Loucy (cell line): ENCODE measurements at regions not wholly inside any gene's neighbourhood (a gene's known extent, or its start where the extent isn't known, plus 50 kb on each side); places are given as distances from the start of the nearest gene placed in this dataset.

Experiments
- H2AFZ ChIP-seq: fragments of 200-600 bp; sonication (generic); 2 replicates; pipeline ENCODE4 v1.6.0; 2016; ENCODE audit warnings: antibody characterized with exemption, mild to moderate bottlenecking, low read length, moderate library complexity
- H3F3A ChIP-seq: fragments of 200-600 bp; 2 replicates; pipeline ENCODE4 v1.6.0; 2016; ENCODE audit warnings: antibody characterized with exemption, low read depth, mild to moderate bottlenecking
- H3K27me3 ChIP-seq: fragments of 200-600 bp; sonication (generic); 2 replicates; pipeline ENCODE4 v1.6.1; 2014; ENCODE audit warnings: low read length, mild to moderate bottlenecking; ENCODE audit not compliant: insufficient read depth, poor library complexity, severe bottlenecking
- H3K36me3 ChIP-seq: fragments of 200-600 bp; sonication (generic); 2 replicates; pipeline ENCODE4 v1.6.1; 2016; ENCODE audit warnings: low read length; ENCODE audit not compliant: insufficient read depth
- H3K4me1 ChIP-seq: fragments of 200-600 bp; sonication (generic); 2 replicates; pipeline ENCODE4 v1.5.1; 2014; ENCODE audit warnings: low read length, mild to moderate bottlenecking; ENCODE audit not compliant: insufficient read depth, poor library complexity, severe bottlenecking
- H3K4me2 ChIP-seq: fragments of 200-600 bp; sonication (generic); 2 replicates; pipeline ENCODE4 v1.6.0; 2014; ENCODE audit warnings: antibody characterized with exemption, low read length, low read depth, mild to moderate bottlenecking; ENCODE audit not compliant: poor library complexity, severe bottlenecking
- H3K4me3 ChIP-seq: fragments of 200-600 bp; sonication (generic); 2 replicates; pipeline ENCODE4 v1.5.1; 2014; ENCODE audit warnings: low read length, mild to moderate bottlenecking, mixed read lengths; ENCODE audit not compliant: poor library complexity, severe bottlenecking
- H3K79me2 ChIP-seq: fragments of 200-600 bp; sonication (generic); 2 replicates; pipeline ENCODE4 v1.6.1; 2014; ENCODE audit warnings: low read length; ENCODE audit not compliant: insufficient read depth
- H3K9ac ChIP-seq: fragments of 200-600 bp; sonication (generic); 2 replicates; pipeline ENCODE4 v1.6.0; 2014; ENCODE audit warnings: mild to moderate bottlenecking, low read depth, low read length, moderate library complexity; ENCODE audit not compliant: poor library complexity, severe bottlenecking
- H3K9me2 ChIP-seq: fragments of 200-600 bp; sonication (generic); replicated peaks from 2 replicates; pipeline ENCODE4 v1.6.1; 2016; ENCODE audit warnings: low read depth, low read length, mixed read lengths
- H3K9me3 ChIP-seq: fragments of 200-600 bp; sonication (generic); 2 replicates; pipeline ENCODE4 v1.6.1; 2014; ENCODE audit warnings: mild to moderate bottlenecking, antibody characterized with exemption, low read length, low read depth; ENCODE audit not compliant: insufficient read depth
- H4K20me1 ChIP-seq: fragments of 200-600 bp; sonication (generic); 2 replicates; pipeline ENCODE4 v1.6.0; 2014; ENCODE audit warnings: antibody characterized with exemption, low read length, mild to moderate bottlenecking; ENCODE audit not compliant: insufficient read depth, poor library complexity, severe bottlenecking
- EZH2phosphoT487 ChIP-seq: fragments of 200-600 bp; IDR thresholded peaks from 2 replicates; pipeline ENCODE4 v1.6.1; 2018; ENCODE audit warnings: antibody characterized with exemption, mild to moderate bottlenecking, moderate library complexity, borderline replicate concordance
- TF ChIP-seq, protein P1 (sequence below): fragments of 200-600 bp; sonication (generic); conservative IDR thresholded peaks from 2 replicates; pipeline ENCODE4 v1.5.1; 2014; ENCODE audit warnings: mild to moderate bottlenecking, antibody characterized with exemption, low read length

DNA sequence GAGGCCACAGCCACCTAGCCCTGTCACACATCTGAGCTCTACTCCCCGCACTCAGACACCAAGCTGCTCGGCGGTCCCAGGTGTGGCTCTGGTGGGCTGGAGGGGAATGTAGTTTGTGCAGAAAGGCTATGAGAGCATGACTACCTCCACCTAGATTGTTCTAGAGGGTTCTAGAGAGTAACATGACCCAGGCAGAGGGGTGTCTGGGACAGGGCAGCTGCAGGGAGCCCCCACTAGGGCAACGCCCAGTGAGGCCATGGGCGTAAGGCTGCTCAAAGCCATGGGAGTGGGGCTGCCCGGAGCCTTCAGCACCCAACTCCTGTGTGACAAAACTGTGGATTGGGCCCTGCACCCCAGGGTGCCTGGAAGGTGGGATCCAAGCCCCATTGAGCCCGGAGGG lies 511.4 kb upstream of the MYT1L start:
- Histone ChIP-seq H3K4me1 (no peaks in the 10 kb centered on the region), H3K4me3 (no peak overlapping the region), H4K20me1 (no peaks in the 10 kb centered on the region), H2AFZ (no peak overlapping the region), H3K9me3 (no peaks in the 10 kb centered on the region; the same call in 1 of the 2 replicates), H3K36me3 (no peaks in the 10 kb centered on the region), H3K9ac (no peak overlapping the region), H3K9me2 (no peaks in the 10 kb centered on the region), H3F3A (no peaks in the 10 kb centered on the region), H3K27me3 (no peaks in the 10 kb centered on the region), H3K79me2 (no peaks in the 10 kb centered on the region), H3K4me2 (no peak overlapping the region)
- TF ChIP-seq, protein P1, sequence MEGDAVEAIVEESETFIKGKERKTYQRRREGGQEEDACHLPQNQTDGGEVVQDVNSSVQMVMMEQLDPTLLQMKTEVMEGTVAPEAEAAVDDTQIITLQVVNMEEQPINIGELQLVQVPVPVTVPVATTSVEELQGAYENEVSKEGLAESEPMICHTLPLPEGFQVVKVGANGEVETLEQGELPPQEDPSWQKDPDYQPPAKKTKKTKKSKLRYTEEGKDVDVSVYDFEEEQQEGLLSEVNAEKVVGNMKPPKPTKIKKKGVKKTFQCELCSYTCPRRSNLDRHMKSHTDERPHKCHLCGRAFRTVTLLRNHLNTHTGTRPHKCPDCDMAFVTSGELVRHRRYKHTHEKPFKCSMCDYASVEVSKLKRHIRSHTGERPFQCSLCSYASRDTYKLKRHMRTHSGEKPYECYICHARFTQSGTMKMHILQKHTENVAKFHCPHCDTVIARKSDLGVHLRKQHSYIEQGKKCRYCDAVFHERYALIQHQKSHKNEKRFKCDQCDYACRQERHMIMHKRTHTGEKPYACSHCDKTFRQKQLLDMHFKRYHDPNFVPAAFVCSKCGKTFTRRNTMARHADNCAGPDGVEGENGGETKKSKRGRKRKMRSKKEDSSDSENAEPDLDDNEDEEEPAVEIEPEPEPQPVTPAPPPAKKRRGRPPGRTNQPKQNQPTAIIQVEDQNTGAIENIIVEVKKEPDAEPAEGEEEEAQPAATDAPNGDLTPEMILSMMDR, result no peak
- TF ChIP-seq EZH2phosphoT487, result no peak

DNA sequence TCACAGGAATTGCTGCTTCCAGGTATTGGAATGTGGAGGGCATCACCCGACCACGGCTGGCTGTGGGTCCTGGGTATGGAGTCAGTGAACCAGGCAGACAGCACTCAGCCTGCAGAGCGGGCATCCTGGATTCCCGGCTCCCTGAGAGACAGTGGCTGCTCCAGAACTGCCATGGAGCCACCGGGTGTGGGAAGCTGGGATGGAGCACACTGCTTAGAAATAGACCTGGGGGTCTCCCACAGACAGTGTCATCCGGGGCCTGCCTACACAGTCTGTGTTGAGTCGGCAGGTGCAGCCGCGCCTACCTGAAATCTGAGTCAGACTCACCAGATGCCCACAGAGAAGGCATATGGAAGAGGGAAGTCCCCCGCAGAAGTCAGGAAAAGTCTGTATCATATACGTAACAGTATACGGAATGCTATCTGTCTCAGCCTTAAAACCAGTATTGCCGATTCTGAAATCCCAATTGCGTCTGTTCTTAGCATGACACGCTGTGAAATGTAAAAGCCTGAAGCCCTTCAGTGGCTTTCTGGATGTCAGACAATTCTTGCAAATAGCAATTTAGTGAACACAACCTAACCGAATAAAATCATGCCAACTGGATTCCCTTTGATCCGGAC lies 509.7 kb upstream of the MYT1L start:
- no peaks in the 10 kb centered on the region for H3K79me2 ChIP-seq
- H3K9me3 ChIP-seq, result peaks cover 4% of the 10 kb centered on the region; the same call in 1 of the 2 replicates
- TF ChIP-seq EZH2phosphoT487, result no peak
- TF ChIP-seq, protein P1, result no peak
- H4K20me1 ChIP-seq, result no peaks in the 10 kb centered on the region
- H3K9ac ChIP-seq, result no peak overlapping the region
- H3K4me1 ChIP-seq, result no peaks in the 10 kb centered on the region
- no peak overlapping the region for H3K4me3 ChIP-seq
- H3K4me2 ChIP-seq, result no peak overlapping the region
- no peak overlapping the region for H2AFZ ChIP-seq
- no peaks in the 10 kb centered on the region for H3K9me2 ChIP-seq
- no peaks in the 10 kb centered on the region for H3K27me3 ChIP-seq
- H3K36me3 ChIP-seq, result no peaks in the 10 kb centered on the region
- no peaks in the 10 kb centered on the region for H3F3A ChIP-seq

DNA sequence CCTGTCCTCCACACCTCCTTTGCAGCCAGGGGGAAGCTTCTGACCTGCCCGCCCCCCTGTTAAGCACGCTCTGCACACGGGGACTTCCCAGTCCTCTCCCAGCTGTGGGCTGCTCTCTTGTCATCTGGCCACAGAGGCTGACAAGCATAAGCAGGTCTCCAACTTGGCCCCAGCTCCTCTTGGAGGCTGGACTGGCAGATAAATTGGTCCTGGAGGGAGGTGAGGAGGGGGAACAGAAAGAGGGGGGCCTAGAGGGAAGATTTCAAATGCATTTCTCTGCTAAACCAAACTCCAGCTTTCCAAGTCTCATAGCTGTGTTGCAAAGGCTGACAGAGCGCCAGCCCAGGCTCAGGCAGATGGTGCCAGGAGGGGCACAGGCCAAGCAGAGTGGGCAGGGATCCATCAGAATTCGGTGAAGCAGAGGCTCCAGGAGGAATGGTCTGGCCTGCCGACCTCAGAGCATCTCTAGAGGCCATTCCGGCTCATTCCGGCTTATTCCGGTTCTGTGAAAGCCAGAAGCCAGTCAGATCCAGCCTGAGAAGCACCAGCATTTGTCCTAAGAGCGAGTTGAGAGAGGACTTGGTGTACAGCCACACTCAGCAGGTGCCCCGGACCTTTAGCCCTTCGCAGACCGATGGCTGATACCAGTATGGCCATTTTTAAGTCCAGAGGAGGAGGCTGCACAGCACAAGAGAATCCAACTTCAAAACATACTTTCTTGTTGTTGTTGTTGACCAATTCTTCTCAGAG lies 508.9 kb upstream of the MYT1L start:
- H3K9ac ChIP-seq, result no peak overlapping the region
- H3K9me2 ChIP-seq, result no peaks in the 10 kb centered on the region
- no peak overlapping the region for H3K4me3 ChIP-seq
- no peaks in the 10 kb centered on the region for H3F3A ChIP-seq
- H3K4me1 ChIP-seq, result no peaks in the 10 kb centered on the region
- H3K27me3 ChIP-seq, result no peaks in the 10 kb centered on the region
- H3K36me3 ChIP-seq, result no peaks in the 10 kb centered on the region
- no peak overlapping the region for H3K4me2 ChIP-seq
- peaks cover 4% of the 10 kb centered on the region; the same call in 1 of the 2 replicates for H3K9me3 ChIP-seq
- H3K79me2 ChIP-seq, result no peaks in the 10 kb centered on the region
- no peak overlapping the region for H2AFZ ChIP-seq
- no peak for TF ChIP-seq EZH2phosphoT487
- no peaks in the 10 kb centered on the region for H4K20me1 ChIP-seq
